Neural cell (in vitro differentiated cells): ENCODE measurements at regions not wholly inside any gene's neighbourhood (a gene's known extent, or its start where the extent isn't known, plus 50 kb on each side); places are given as distances from the start of the nearest gene placed in this dataset.

Source experiments
- H2AFZ ChIP-seq: fragments of 200-600, 300-800 bp; sonication (generic), shearing (Covaris generic); 2 replicates; pipeline ENCODE4 v1.6.0; 2014; ENCODE audit warnings: low read depth, mild to moderate bottlenecking, antibody characterized with exemption, low read length, moderate library complexity
- H3F3A ChIP-seq: fragments of 200-600 bp; shearing (Covaris generic); 2 replicates; pipeline ENCODE4 v1.6.1; 2016; ENCODE audit warnings: mild to moderate bottlenecking, moderate library complexity, mixed read lengths, antibody characterized with exemption, low read length; ENCODE audit not compliant: insufficient read depth, poor library complexity, severe bottlenecking
- H3K27ac ChIP-seq: fragments of 200-600, 300-800 bp; sonication (generic), shearing (Covaris generic); 2 replicates; pipeline ENCODE4 v1.5.1; 2014; ENCODE audit warnings: mild to moderate bottlenecking, low read length, moderate library complexity
- H3K27me3 ChIP-seq: fragments of 300-800, 200-600 bp; sonication (generic), shearing (Covaris generic); 2 replicates; pipeline ENCODE4 v1.6.0; 2014; ENCODE audit warnings: mild to moderate bottlenecking, low read depth, low read length, moderate library complexity; ENCODE audit not compliant: insufficient read depth
- H3K36me3 ChIP-seq: fragments of 300-800, 200-600 bp; sonication (generic), shearing (Covaris generic); 2 replicates; pipeline ENCODE4 v1.5.1; 2014; ENCODE audit warnings: mild to moderate bottlenecking, antibody characterized with exemption, low read length, moderate library complexity; ENCODE audit not compliant: insufficient read depth
- H3K4me2 ChIP-seq: fragments of 300-800, 200-600 bp; sonication (generic), shearing (Covaris generic); 2 replicates; pipeline ENCODE4 v1.6.0; 2014; ENCODE audit warnings: mild to moderate bottlenecking, low read length
- H3K4me3 ChIP-seq: fragments of 300-800, 200-600 bp; sonication (generic), shearing (Covaris generic); 2 replicates; pipeline ENCODE4 v1.5.1; 2014; ENCODE audit warnings: mild to moderate bottlenecking, low read length, moderate library complexity
- H3K79me2 ChIP-seq: fragments of 200-600 bp; shearing (Covaris generic); replicated peaks from 2 replicates; pipeline ENCODE4 v1.6.0; 2014; ENCODE audit warnings: mild to moderate bottlenecking, low read length, moderate library complexity; ENCODE audit not compliant: insufficient read depth
- H3K9ac ChIP-seq: fragments of 300-800, 200-600 bp; sonication (generic), shearing (Covaris generic); 2 replicates; pipeline ENCODE4 v1.6.1; 2016; ENCODE audit warnings: mild to moderate bottlenecking, low read length, mixed read lengths
- H3K9me2 ChIP-seq: fragments of 200-600 bp; shearing (Covaris generic); 2 replicates; pipeline ENCODE4 v1.6.1; 2016; ENCODE audit warnings: mild to moderate bottlenecking, low read length, mixed read lengths; ENCODE audit not compliant: insufficient read depth
- H3K9me3 ChIP-seq: fragments of 200-600, 300-800 bp; sonication (generic), shearing (Covaris generic); 2 replicates; pipeline ENCODE4 v1.6.1; 2016; ENCODE audit warnings: mild to moderate bottlenecking, mixed run types, low read length, moderate library complexity, mixed read lengths
- H4K20me1 ChIP-seq: fragments of 200-600 bp; shearing (Covaris generic); 2 replicates; pipeline ENCODE4 v1.6.1; 2016; ENCODE audit warnings: mild to moderate bottlenecking, mixed run types; ENCODE audit not compliant: insufficient read depth
- CTCF ChIP-seq: fragments of 450-650 bp; IDR thresholded peaks from 2 replicates; pipeline ENCODE4 v1.5.1; 2014; ENCODE audit warnings: antibody characterized with exemption, mild to moderate bottlenecking, moderate library complexity; ENCODE audit not compliant: poor library complexity, severe bottlenecking
- EP300 ChIP-seq: fragments of 450-650 bp; conservative IDR thresholded peaks from 2 replicates; pipeline ENCODE4 v1.6.1; 2014; ENCODE audit warnings: antibody characterized with exemption, mild to moderate bottlenecking, moderate library complexity; ENCODE audit not compliant: poor library complexity, severe bottlenecking
- EZH2 ChIP-seq: fragments of 200-600, 300-800 bp; shearing (Covaris generic), sonication (generic); IDR thresholded peaks from 2 replicates; pipeline ENCODE4 v1.6.1; 2014; ENCODE audit warnings: antibody characterized with exemption, low read length, borderline replicate concordance, mild to moderate bottlenecking; ENCODE audit not compliant: insufficient read depth, poor library complexity, severe bottlenecking
- MXI1 ChIP-seq: fragments of 450-650 bp; conservative IDR thresholded peaks from 2 replicates; pipeline ENCODE4 v1.6.1; 2014; ENCODE audit warnings: antibody characterized with exemption, mild to moderate bottlenecking; ENCODE audit not compliant: poor library complexity, severe bottlenecking
- POLR2AphosphoS5 ChIP-seq: IDR thresholded peaks from 2 replicates; pipeline ENCODE4 v1.6.1; 2012
- RAD21 ChIP-seq: fragments of 450-650 bp; conservative IDR thresholded peaks from 2 replicates; pipeline ENCODE4 v1.6.1; 2014; ENCODE audit warnings: antibody characterized with exemption, mild to moderate bottlenecking, moderate library complexity
- REST ChIP-seq: IDR thresholded peaks from 2 replicates; pipeline ENCODE4 v1.6.1; 2012; ENCODE audit warnings: borderline replicate concordance
- SMC3 ChIP-seq: fragments of 450-650 bp; conservative IDR thresholded peaks from 2 replicates; pipeline ENCODE4 v1.6.1; 2014; ENCODE audit warnings: antibody characterized with exemption, mild to moderate bottlenecking, moderate library complexity; ENCODE audit not compliant: poor library complexity
- TAF1 ChIP-seq: IDR thresholded peaks from 2 replicates; pipeline ENCODE4 v1.6.1; 2012; ENCODE audit warnings: low read depth

- Histone ChIP-seq H3K4me3 (no peak overlapping the region), H2AFZ (no peak overlapping the region), H4K20me1 (no peaks in the 10 kb centered on the region), H3K4me2 (no peak overlapping the region), H3K27me3 (no peaks in the 10 kb centered on the region), H3K9me2 (no peaks in the 10 kb centered on the region), H3K9ac (no peak overlapping the region), H3K36me3 (no peaks in the 10 kb centered on the region), H3K9me3 (peaks cover 3% of the 10 kb centered on the region), H3K79me2 (no peaks in the 10 kb centered on the region), H3F3A (no peaks in the 10 kb centered on the region), H3K27ac (no peak overlapping the region)
- TF ChIP-seq TAF1 (no peak), SMC3 (no peak), CTCF (no peak), EP300 (no peak), REST (no peak), MXI1 (no peak), RAD21 (no peak), EZH2 (no peak), POLR2AphosphoS5 (no peak)
These were observed 243.0 kb upstream of the GJB5 start for GRCh38 chr1:34511802-34512201.

- Histone ChIP-seq H3K9me3 (no peaks in the 10 kb centered on the region), H3K27ac (no peak overlapping the region), H3K4me2 (no peak overlapping the region), H3K79me2 (no peaks in the 10 kb centered on the region), H3F3A (no peaks in the 10 kb centered on the region), H3K27me3 (no peaks in the 10 kb centered on the region), H3K9me2 (no peaks in the 10 kb centered on the region), H3K9ac (no peak overlapping the region), H4K20me1 (no peaks in the 10 kb centered on the region), H3K36me3 (no peaks in the 10 kb centered on the region), H3K4me3 (no peak overlapping the region), H2AFZ (no peak overlapping the region)
- TF ChIP-seq REST (no peak), MXI1 (no peak), POLR2AphosphoS5 (no peak)
These were observed 236.6 kb upstream of the GJB5 start for GRCh38 chr1:34518146-34518699.
